Medulla oblongata (tissue), 1 donor: ENCODE measurements at regions not wholly inside any gene's neighbourhood (a gene's known extent, or its start where the extent isn't known, plus 50 kb on each side); places are given as distances from the start of the nearest gene placed in this dataset.

ENCODE experiments used
- DNase-seq: peaks from one replicate; pipeline ENCODE4 v3.0.0-alpha.2; 2015; ENCODE audit errors: extremely low spot score

DNA sequence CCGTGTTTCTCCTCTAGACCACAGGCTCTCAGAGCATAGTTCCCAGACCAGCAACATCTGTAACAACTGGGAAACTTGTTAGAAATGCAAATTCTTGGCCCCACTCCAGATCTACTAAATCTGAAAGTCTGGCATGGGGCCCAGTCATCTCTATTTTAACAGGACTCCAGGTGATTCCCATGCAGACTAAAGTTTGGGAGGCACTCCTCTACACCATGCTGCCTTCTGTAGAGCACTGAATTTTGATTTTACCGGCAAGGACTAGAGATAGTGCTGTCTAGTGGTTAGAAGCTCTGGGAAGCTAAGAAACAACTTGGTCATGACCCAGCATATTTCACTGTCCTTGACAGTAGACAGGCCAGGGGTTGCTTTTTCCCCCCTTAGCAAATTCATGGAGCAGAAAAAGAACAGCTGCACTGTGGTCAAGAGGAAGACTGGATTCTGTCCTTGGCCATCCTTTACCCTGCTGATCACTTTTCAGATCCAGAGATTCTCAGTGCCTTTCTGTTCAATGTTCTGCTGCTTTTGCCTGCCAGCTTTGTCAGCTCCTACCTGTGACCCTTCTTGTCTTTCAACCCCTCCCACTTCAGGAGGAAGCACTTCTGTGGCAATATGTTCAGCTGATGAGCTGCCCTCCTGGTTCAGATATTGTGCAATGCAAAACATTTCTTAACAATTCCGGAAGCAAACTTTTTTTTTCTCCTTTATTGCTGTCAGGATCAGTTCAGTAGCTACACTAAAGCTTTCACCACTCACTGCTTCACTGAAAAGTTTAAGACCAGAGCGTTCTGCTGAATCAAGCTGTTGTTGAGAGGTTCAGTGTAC is 133.8 kb upstream of the NUDT4 start:
- peak; percentile 29 for DNase-seq

DNA sequence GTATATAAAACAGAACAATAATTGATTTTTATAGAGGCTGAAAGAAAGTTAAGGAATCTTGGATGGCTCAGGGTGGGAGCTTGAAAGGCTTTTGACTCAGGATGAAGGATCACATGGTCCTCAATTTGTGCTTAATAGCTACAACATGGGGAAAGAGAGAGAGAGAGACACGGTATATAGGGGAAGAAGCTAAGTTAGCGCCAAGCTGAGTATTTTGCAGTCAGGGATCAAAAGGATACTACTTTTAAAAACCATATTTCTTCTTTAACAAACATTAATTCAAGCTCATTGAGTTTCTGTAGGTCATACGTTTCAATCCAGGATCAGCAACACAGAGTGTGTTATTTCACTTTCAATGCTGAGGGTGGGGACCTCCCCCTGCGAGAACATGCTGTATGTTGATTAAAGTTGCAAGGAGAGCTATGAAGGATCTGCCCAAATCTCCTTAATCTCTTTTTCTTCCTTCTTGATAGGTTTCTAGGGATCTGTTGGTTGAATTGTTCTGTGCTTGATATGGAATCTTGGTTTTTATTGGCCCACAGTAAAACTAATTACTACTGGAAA is 133.1 kb upstream of the NUDT4 start:
- no peak for DNase-seq

DNA sequence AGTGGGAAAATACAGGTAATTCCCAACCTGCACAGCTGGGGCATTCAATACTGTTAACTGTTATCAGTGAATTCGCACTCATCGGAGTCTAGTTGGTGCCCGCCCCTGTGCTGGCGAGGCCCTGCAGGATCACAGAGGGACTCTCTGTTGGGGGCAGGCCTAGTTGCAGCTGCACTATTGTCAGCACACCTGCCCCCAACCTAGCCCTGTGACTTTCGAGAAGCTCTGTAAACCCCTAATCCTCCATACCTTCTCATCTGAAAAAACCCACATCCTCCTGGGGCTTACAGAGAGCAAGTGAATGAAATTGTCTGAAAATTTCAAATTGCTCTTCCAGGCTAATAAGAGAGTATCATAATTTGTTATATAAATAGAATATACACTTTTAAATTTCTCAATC is 132.2 kb upstream of the NUDT4 start:
- DNase-seq: no peak

DNA sequence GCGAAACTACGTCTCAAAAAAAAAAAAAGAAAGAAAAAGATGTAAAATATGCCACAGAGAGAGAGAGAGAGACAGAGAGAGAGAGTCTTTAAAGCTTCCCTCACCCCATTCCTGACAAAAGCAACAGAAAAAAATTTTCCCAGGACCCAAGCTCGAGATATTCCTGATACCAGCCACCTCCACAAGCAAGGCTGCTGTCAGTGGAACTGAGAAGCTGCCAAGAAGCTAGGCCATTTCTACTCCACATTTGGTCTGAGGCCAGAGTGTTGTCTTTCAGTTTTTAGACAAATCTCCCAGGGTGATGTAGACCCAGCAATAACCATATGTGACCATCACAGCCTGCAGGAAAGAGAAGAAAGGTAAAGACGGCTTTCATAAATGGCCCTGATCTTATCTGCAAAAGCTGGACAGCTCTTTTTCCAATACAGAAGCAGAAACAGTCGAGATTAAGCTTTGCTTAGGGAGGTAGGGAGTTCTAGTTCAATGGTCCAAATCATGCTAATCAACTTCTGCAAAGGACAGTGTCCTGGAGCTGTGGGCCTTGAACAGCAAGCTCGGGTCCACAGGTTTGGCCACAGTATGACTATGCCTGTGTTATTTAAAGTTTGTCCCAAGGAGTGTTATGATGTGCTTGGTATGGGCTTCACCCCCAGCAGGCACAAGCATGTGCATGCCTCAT is 130.3 kb upstream of the NUDT4 start:
- no peak for DNase-seq

DNA sequence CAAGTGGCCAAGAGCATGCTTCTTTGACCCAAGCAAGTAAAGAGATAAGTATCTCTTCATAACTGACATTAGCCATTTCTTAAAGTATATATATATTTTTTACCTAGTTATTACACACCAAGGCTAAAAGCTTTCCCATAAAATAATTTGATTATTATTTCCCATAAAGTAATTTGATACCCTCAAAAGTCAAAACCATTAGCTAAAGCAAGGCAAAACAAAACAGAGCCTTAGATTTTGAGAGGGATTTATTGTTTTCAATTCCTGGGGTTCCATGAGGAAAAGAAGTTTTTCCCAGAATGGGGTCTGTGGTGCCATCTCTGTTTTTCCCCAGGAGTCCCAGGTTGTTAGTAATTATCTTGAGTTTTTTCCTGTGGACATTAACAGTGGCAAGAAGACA is 125.5 kb upstream of the NUDT4 start:
- no peak for DNase-seq

DNA sequence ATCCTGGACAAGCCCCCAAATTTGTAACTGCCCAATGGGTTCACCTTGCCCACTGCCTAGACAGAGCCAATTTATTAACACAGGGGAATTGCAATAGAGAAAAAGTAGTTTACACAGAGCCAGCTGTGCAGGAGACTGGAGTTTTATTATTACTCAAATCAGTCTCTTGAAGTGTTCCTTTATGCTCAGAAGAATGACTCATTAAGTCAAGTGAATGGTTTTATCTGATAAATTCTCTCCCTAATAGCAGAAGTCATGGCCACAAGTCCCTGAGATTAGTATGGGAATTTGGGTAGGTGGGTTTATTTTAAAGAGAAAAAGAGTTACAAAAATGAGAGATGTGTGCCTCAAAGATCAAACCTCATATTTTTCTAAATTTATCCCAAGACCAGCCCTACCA is 122.8 kb upstream of the NUDT4 start:
- DNase-seq: no peak

DNA sequence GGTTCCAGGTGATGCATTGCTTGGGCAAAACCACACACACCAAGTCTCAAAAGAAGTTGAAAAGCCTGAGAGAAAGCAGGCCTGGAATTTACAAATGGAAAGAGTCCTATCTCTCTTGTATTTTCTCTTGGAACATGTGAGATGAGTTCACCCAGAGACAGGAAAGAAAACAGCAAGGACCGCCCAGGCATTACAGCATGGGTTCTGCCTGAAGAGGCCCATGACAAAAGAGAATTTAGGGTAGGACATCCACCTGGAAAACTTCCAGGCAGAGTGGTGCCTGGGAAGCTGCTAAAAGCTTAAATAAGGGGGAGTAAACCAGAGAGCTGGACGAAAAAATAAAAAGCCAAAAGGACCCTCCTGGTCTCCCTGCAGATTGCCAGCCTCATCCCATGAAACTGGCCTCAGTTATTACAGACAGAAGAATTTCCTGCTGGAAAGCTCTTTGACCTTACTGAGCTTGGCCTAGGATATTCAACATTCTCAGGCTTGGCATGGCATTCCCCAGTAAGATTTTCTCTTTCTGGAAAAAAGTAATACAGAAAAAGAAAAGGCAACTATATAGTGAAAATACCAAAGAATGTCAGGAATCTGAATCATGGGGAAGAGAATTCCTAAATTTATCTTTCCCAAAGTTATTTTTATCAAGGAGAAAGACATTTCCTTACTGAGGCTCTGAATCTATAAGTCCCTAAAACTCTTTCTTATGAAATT is 121.3 kb upstream of the NUDT4 start:
- DNase-seq: no peak

DNA sequence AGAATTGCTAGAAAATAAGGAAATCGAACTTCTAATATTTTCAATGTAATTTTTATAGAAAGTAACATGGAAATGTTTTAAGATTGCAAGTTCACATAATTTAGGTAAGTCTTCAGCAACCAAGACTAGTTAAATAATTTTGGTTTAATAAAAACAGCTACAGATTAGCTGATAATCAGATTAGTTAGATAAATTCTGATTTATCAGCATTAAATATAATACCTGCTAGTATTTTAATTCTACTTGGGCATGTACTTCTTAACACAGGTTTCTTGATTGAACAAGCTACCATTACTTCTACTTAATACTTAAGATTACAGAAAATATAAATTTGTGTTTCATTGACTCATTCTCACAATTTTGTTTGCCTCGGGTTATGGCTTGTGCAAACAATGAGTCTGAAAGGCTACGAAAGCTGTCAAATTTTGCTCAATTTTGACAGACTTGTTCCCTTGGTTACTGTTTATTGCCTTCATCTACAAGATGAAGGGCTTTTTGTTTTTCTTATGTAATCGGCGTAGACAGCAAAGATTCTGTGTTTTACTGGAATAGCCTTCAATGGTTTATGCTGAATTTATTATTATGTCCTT is 116.1 kb upstream of the NUDT4 start:
- no peak for DNase-seq

DNA sequence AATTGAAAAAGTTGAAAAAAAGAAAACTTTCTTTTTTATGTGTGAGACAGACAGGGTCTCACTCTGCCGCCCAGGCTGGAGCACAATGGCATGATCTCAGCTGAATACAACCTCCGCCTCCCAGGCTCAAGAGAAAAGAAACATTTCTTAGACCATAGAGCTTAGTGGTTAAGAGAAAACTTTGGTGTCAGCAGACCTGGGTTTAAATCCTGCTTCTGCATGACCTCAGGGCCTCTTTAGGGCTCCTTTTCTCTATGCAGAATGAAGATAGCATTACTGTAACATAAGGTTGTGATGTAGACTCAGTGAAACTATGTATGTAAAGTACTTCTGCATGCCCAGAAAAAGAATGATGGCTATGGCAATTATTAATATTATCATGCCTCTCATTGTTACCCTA is 104.7 kb upstream of the NUDT4 start:
- DNase-seq: no peak

DNA sequence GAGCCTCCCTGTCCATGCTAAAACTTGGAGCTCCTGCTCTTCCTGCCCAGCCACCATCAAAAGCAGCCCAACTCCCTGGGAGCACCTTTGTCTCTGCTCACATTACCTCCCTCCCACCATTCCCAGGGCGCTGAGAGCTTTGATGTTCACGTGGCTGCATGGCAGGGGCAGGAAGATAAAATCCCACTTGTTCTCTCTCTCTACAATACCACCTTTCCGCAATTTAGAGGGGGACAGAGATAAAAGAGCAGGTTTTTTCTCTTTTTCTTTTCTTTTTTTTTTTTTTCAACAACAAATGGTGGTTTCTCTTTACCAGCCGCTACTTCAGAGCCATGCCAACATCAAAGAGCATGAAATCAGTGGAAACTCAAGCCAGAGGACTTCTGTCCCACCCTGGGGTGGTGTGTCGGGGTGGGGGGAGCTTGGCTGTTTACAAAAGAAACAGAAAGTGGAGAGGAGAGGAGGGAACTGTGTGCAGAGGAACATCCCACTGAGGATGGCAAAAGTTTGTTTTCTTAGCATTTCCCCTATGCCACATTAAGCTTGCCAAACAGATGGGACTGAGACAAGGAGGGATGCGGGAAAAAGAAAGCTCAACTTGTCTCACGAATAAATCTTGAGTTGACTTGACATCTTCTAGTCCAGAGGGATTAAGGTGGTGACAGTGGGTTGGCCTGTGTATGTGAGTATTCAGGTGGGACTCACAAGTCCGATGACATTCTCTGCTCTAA is 103.7 kb upstream of the NUDT4 start:
- DNase-seq: no peak

DNA sequence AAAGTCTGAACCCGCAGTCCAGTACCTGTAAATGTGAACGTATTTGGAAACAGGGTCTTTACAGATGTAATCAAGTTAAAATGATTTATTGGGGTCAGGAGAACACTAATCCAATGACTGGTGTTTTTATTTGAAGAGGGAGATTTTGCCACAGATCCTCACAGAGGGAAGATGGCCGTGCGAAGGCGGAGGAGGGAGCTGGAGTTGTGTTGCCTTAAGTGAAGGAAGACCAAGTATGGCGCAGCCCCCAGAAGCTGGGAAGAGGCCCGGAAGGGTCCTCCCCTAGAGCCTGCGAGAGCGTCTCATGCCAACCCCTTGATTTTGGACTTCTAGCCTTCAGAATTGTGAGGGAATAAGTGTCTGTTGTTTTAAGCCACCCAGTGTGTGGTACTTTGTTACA is 102.8 kb upstream of the NUDT4 start:
- no peak for DNase-seq

DNA sequence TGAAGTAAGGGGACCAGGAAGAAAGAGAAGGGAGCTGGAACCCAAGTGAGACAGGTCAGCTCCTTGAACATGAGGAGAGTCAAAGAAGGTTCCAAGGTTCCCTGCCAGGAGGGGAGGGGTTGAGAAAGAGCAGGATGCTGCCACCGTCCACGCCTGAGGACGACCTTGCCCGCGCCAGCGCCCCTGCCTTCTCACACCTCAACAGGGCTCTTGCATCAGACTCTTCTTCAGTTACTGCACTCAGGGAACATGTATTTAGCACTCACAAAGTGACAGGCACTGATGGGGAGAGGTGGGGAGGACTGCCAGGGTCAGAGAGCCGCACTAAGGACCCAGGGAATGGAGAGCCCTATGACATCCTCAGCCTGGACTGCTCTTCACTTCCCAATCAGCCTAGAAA is 102.1 kb upstream of the NUDT4 start:
- DNase-seq: no peak

DNA sequence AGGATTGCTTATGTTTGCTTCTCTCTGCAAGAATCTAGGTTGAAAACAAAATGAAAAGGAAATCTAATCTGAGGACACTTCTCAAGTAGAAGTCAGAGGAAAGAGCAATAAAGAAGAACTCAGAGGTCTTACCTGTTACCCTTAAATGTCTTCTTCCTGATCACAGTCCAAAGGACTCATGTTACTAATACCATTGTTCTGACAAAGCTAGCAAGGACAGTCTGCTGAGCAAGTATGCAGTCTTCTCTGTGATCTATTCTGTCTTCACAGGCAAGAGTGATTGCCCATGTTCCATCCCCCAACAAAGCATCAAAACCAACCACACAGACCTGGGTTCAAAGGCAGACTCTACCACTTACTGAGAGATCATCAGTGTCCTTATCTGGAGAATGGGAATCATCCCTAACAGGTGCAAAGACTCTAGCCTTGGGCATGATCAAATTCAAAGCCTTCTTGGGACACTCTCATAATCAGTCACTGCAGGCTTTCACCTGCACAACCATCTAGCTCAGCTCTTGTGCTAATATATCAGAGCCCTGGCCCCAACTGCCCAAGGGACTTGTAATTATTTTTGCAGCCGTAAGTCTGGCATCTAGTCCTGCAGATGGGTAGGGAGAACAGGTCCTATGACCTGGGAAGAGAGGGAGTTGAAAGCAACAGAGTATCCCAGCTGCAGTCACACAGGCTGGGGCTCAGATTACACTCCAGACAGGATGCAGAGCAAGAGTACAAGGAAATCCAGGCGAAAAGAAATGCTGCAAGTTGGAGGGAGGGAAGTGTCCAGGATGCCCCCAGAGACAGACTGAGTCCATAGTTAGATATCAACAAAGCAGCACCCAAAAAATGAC is 97.9 kb upstream of the NUDT4 start:
- DNase-seq: no peak

DNA sequence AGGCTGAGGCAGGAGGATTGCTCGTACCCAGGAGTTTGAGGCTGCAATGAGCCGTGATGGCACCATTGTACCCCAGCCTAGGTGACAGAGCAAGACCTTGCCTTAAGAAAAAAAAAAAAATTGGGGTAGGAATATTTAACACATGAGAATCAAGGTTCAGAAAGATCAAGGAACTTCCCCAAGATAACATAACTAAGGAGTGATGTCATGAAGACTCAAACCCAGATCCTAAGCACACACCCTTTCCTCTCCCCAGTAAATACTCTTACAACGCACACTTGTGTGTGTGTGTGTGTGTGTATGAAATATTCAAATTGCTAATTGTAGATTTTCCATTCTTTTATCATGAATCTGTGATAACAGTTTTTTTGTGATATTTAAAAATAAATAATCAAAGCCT is 90.6 kb upstream of the NUDT4 start:
- no peak for DNase-seq

DNA sequence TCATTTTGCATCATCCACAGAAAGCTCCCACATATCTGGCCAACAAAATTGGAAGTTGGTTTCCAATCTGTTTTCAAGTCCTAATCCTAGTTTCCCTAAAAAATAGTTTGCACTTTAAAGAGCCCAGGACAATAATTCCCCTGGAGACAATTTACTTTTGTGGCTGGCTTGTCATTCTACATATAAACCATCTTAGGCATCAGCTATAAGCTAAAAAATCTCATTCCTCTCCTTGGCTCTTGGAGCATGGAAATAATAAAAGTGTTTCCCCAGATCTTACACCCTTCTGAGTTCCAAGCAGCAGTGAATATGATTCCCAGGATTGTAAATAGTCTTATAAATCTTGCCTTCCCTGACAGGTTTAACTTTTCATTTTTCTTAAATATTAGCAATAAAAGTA is 89.1 kb upstream of the NUDT4 start:
- DNase-seq: no peak

DNA sequence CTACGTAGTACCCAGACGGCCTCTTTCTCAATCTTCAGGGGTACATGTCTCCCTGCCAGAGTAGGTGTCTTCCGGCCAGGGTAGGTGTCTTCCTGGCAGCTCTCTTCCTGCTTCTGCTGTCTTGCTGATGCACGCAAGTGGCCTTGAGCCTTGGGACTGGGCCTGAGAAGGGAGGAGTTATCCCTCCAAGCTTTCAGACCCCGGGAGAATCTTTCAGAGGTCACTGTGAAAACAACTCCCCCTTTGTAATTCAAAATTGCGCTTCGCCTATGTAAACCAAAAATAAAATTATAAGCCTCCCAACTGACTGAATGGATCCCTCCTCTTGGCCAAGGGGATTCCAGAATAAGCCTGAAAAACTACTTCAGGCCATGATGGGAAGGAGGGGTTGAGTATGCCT is 87.3 kb upstream of the NUDT4 start:
- DNase-seq: no peak

DNA sequence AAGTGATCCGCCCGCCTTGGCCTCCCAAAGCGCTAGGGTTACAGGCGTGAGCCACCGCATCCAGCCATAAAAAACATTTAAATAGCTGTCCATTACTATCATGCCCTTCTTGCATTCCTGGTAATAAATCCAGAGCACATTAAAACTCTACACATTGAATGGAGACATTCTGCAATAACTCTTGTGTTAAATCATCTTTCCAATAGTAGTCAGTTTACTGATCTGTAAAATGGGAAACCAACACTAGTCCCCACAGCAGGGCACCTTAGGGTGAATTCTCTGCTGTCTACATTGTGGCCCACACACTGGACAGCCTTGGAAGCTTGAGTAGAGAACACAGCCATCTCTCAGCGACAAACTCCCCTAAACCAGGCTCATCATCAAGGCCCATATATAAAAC is 85.5 kb upstream of the NUDT4 start:
- DNase-seq: no peak

DNA sequence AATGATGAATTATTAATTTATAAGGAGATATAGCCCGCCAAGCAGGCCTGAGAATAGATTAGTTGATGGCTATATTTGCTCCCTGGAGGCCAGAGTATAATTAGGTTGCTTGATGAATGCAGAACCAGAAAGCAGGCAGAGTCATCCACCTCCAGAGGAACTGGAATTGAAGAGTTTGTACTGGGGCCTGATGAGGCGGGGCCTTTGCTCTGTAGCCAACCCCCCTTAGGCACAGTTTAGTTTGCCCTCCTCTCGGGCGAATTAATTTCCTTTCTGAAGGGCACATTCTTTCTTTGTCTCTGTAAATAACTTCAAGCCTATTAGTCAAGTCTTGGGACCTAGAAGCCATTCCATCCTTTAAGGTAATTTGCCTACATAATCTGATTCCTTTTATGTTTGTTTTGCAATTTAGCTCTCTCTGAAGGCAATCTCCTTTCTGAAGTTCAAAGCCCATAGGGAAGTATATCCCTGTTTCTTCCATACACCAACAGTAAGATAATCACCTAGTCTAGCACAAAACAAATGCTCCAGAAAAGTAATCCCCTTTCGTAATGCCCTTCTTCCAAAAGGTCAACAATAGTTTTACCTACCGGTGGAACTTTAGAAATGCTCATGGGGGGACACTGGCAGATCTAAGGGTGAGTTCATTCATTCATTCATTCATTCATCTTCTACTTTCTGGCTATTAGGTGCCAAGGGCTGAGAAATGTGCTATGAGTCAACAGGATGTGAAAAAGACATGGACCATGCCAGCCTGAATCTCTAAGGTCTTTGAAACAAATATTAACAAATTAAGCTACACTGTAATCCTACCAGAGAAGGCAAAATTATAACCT is 84.8 kb upstream of the NUDT4 start:
- no peak for DNase-seq

DNA sequence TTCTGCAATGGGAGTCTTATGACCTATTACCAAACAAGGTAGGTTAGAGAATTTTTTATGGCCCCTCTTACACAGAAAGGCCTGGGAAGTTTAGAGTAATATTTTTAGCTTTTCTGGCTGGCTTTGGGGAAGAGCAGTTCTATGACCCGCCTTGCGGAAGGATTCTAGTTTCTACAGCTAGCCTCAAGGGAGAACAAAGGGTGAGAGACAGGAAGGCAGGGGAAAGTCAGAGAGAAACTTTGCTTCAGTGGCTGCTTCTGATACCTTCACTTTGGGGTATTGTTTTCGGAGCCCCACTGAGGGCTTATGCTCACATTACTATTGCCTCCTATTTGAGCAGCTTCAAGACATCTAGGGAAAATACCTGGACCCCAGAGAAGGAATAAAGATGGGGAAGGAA is 80.7 kb upstream of the NUDT4 start:
- DNase-seq: no peak

DNA sequence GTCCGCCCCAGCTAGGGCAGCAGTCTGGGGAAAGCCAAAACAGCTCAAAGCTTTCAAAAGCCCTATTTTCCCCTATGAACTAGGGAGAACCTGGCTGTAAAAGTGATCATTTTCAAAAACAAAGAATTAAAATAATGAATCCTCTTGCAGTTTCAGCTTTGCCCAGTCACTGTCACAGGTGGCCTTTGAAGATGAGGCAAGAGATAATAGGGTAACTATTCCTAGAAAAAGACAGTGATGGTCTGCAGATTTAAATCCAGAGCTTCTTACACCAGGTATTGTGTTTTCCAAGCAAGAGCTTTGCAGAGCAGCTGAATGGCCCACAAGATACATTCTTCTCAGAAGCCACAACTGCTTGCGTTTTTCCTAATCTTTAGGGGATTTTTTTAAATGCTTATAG is 80.2 kb upstream of the NUDT4 start:
- DNase-seq: no peak
